ENCODE measurements at regions not wholly inside any gene's neighbourhood (a gene's known extent, or its start where the extent isn't known, plus 50 kb on each side); places are given as distances from the start of the nearest gene placed in this dataset.

- no peak for DNase-seq
- Histone ChIP-seq H3K27me3 (replicated peaks in 1 of 7) (peaks cover 0 to 4% (median 0%) of the 10 kb centered on the region in 7 donors), H3K27ac (no peak overlapping the region), H3K4me3 (no peak overlapping the region), H3K4me1 (no peaks in the 10 kb centered on the region), H3K36me3 (no peaks in the 10 kb centered on the region), H3K9me3 (peaks cover 0 to 15% (median 0%) of the 10 kb centered on the region in 8 donors)
- TF ChIP-seq, protein P1, sequence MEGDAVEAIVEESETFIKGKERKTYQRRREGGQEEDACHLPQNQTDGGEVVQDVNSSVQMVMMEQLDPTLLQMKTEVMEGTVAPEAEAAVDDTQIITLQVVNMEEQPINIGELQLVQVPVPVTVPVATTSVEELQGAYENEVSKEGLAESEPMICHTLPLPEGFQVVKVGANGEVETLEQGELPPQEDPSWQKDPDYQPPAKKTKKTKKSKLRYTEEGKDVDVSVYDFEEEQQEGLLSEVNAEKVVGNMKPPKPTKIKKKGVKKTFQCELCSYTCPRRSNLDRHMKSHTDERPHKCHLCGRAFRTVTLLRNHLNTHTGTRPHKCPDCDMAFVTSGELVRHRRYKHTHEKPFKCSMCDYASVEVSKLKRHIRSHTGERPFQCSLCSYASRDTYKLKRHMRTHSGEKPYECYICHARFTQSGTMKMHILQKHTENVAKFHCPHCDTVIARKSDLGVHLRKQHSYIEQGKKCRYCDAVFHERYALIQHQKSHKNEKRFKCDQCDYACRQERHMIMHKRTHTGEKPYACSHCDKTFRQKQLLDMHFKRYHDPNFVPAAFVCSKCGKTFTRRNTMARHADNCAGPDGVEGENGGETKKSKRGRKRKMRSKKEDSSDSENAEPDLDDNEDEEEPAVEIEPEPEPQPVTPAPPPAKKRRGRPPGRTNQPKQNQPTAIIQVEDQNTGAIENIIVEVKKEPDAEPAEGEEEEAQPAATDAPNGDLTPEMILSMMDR (IDR thresholded peaks at IDR 0.05 in 8 of 11, conservative IDR thresholded peaks at IDR 0.05 in 3 of 11), result no peak
- TF ChIP-seq POLR2AphosphoS5 (IDR thresholded peaks at IDR 0.05) (no peak), POLR2A (IDR thresholded peaks at IDR 0.05) (no peak)
- 81 to 97% (median 84%) methylated on average over 1 of the region's 1 CpG for WGBS, 5 donors
- intact Hi-C loops (cut with DNase I; ENCODE audit: low total_unique reads), result no loop called here
These were observed 303.5 kb downstream of the MID1IP1 start for GRCh38 chrX:39104745-39105144.

DNA sequence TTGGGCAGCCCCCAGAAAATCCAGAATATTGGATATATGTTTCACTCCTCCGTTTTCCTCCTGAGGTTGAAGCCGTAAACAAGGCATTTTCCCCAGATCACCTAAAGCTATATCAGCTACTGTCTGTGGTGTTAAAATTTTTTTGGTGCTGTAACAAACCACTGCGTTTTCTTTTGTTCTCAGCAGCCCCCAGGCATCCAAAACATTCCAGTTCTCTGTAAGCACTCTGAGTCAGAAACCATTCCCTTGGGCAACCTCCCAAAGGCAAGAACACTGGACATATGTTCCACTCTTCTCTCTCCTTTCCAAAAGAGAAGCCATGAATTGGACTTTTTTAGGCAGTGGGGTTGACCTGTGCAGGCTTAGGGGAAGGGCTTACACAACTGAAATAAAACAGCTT lies 310.9 kb downstream of the MID1IP1 start:
- no peak overlapping the region for H3K4me3 ChIP-seq
- WGBS, 5 donors, result 74 to 92% (median 91%) methylated on average over 3 of the region's 3 CpGs
- DNase-seq, result no peak
- peaks cover 0 to 40% (median 20%) of the 10 kb centered on the region in 8 donors for H3K9me3 ChIP-seq
- intact Hi-C loops (cut with DNase I; ENCODE audit: low total_unique reads), result no loop called here
- H3K27me3 ChIP-seq (replicated peaks in 1 of 7), result no peaks in the 10 kb centered on the region
- H3K27ac ChIP-seq, result no peak overlapping the region
- no peaks in the 10 kb centered on the region for H3K36me3 ChIP-seq
- H3K4me1 ChIP-seq, result no peaks in the 10 kb centered on the region
- TF ChIP-seq, protein P1 (IDR thresholded peaks at IDR 0.05 in 8 of 11, conservative IDR thresholded peaks at IDR 0.05 in 3 of 11), result no peak
- no peak for TF ChIP-seq POLR2AphosphoS5 (IDR thresholded peaks at IDR 0.05)
- TF ChIP-seq POLR2A (IDR thresholded peaks at IDR 0.05), result no peak

GRCh38 chrX:39115166-39115565 lies 313.9 kb downstream of the MID1IP1 start:
- no peak overlapping the region for H3K27ac ChIP-seq
- peaks cover 0 to 24% (median 20%) of the 10 kb centered on the region in 8 donors for H3K9me3 ChIP-seq
- H3K27me3 ChIP-seq (replicated peaks in 1 of 7), result no peaks in the 10 kb centered on the region
- H3K4me3 ChIP-seq, result no peak overlapping the region
- intact Hi-C loops (cut with DNase I; ENCODE audit: low total_unique reads), result no loop called here
- H3K4me1 ChIP-seq, result no peaks in the 10 kb centered on the region
- no peaks in the 10 kb centered on the region for H3K36me3 ChIP-seq
- TF ChIP-seq POLR2A (IDR thresholded peaks at IDR 0.05) (no peak), POLR2AphosphoS5 (IDR thresholded peaks at IDR 0.05) (no peak)
- TF ChIP-seq, protein P1 (IDR thresholded peaks at IDR 0.05 in 8 of 11, conservative IDR thresholded peaks at IDR 0.05 in 3 of 11), result no peak
- no peak for DNase-seq

- H3K27me3 ChIP-seq (replicated peaks in 1 of 7), result peaks cover 0 to 13% (median 0%) of the 10 kb centered on the region in 7 donors
- H3K27ac ChIP-seq, result no peak overlapping the region
- no peak for DNase-seq
- intact Hi-C loops (cut with DNase I; ENCODE audit: low total_unique reads), result no loop called here
- no peak for TF ChIP-seq POLR2AphosphoS5 (IDR thresholded peaks at IDR 0.05)
- TF ChIP-seq, protein P1 (IDR thresholded peaks at IDR 0.05 in 8 of 11, conservative IDR thresholded peaks at IDR 0.05 in 3 of 11), result no peak
- TF ChIP-seq POLR2A (IDR thresholded peaks at IDR 0.05), result no peak
- H3K36me3 ChIP-seq, result no peaks in the 10 kb centered on the region
- H3K4me3 ChIP-seq, result no peak overlapping the region
- 48 to 77% (median 69%) methylated on average over 2 of the region's 2 CpGs for WGBS, 5 donors
- no peaks in the 10 kb centered on the region for H3K4me1 ChIP-seq
- H3K9me3 ChIP-seq, result peaks cover 0 to 4% (median 3%) of the 10 kb centered on the region in 8 donors
These were observed 315.8 kb downstream of the MID1IP1 start for GRCh38 chrX:39117101-39117500.

Data from spleen (tissue), 11 donors.